Astrocyte (in vitro differentiated cells and primary cell): ENCODE measurements at regions not wholly inside any gene's neighbourhood (a gene's known extent, or its start where the extent isn't known, plus 50 kb on each side); places are given as distances from the start of the nearest gene placed in this dataset.

ENCODE experiments used
- EZH2 ChIP-seq: IDR thresholded peaks from 2 replicates; pipeline ENCODE4 v1.6.1; 2012; ENCODE audit warnings: mild to moderate bottlenecking, low read length, inconsistent platforms; ENCODE audit not compliant: insufficient read depth
- TF ChIP-seq, protein P1 (sequence below): IDR thresholded peaks from 2 replicates; pipeline ENCODE4 v1.5.1; 2011; ENCODE audit warnings: low read depth, mild to moderate bottlenecking, inconsistent platforms, low read length, moderate library complexity; ENCODE audit not compliant: insufficient read depth

DNA sequence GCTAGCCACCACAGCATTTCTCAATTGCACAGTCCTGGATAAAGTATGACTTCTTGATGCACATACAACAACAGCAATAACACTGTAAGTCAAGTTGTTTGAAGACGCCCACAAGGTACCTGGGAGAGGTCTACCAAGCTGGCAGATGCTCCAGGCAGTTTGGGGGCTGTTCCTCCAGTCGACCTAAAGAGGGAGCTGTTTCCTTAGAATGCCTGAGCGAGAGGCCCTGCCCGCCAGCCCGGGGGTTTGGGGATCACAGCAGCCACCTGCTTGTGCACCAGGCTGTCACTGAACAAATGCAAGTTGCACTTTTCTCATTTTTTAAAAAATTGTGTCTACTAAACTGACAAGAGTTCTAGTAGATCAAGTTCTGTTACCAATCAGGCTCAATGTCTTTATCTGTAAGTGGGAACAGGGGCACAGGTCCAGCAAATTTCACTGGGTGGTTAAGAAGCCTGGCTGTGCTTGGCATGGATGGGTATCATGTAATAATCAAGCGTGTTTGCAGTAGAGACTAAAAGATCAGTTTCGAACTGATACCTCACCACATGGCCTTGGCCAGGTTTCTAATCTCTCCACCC is 193.8 kb upstream of the ADO start:
- TF ChIP-seq, protein P1, sequence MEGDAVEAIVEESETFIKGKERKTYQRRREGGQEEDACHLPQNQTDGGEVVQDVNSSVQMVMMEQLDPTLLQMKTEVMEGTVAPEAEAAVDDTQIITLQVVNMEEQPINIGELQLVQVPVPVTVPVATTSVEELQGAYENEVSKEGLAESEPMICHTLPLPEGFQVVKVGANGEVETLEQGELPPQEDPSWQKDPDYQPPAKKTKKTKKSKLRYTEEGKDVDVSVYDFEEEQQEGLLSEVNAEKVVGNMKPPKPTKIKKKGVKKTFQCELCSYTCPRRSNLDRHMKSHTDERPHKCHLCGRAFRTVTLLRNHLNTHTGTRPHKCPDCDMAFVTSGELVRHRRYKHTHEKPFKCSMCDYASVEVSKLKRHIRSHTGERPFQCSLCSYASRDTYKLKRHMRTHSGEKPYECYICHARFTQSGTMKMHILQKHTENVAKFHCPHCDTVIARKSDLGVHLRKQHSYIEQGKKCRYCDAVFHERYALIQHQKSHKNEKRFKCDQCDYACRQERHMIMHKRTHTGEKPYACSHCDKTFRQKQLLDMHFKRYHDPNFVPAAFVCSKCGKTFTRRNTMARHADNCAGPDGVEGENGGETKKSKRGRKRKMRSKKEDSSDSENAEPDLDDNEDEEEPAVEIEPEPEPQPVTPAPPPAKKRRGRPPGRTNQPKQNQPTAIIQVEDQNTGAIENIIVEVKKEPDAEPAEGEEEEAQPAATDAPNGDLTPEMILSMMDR, result peak; percentile 76
- TF ChIP-seq EZH2, result no peak
